ENCODE measurements at regions not wholly inside any gene's neighbourhood (a gene's known extent, or its start where the extent isn't known, plus 50 kb on each side); places are given as distances from the start of the nearest gene placed in this dataset.
"Not testable (repeated sequence)": the region's sequence is repeated elsewhere in the genome, so short reads cannot be mapped to it uniquely, and the experiment has no call there.

DNA sequence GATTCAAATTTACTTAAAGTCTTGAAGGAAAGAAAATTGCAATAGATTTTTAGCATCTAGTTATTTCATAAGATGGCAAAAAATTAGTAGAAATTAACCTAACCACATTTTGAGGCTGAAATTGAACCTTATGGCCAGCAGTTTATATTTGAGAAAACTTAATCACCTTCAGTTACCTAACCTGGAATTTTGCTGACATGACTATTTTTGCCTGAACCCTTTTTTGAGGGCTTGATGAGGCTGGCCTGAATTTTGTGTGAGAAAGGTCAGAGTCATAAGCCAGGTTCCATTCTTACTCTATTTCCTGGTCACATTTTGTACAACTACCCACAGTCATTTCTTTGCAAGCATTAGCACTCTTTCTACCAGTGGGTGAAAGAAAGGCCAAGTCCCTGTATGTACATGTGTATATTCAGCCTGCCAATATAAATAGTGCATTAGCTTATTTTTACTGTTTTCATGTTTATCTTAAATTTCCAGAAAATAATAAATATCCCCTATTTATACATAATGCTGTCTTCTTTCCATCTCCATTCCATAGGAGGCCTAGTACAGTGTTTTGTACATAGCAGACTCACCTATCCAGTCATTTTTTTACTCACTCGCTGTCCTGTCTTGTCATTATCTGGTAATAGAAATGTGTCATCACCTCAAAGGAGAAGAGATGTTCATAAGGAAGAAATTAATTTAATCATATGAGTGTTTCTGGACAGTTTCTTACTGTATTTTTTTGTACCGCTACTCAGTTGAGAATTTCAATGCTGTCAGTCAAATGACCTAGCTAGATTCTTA, 108.4 kb upstream of the SGCD start:
- peaks cover 9% of the 10 kb centered on the region for H3K9me3 ChIP-seq
- 72 to 90% (median 80%) methylated on average over 2 of the region's 2 CpGs for WGBS, 3 donors
- peak overlapping the region; percentile 58 for H3K27ac ChIP-seq
- intact Hi-C loops (cut with DNase I) = no loop called here
- no peaks in the 10 kb centered on the region for H3K27me3 ChIP-seq (ENCODE audit: insufficient read depth in 3 of 3, low read length in 2 of 3)
- peaks cover 13% of the 10 kb centered on the region for H3K4me1 ChIP-seq
- H3K36me3 ChIP-seq (ENCODE audit: insufficient read depth in 1 of 2, low read depth in 1 of 2) = no peaks in the 10 kb centered on the region
- no peak overlapping the region for H3K4me3 ChIP-seq
- TF ChIP-seq, protein P1, sequence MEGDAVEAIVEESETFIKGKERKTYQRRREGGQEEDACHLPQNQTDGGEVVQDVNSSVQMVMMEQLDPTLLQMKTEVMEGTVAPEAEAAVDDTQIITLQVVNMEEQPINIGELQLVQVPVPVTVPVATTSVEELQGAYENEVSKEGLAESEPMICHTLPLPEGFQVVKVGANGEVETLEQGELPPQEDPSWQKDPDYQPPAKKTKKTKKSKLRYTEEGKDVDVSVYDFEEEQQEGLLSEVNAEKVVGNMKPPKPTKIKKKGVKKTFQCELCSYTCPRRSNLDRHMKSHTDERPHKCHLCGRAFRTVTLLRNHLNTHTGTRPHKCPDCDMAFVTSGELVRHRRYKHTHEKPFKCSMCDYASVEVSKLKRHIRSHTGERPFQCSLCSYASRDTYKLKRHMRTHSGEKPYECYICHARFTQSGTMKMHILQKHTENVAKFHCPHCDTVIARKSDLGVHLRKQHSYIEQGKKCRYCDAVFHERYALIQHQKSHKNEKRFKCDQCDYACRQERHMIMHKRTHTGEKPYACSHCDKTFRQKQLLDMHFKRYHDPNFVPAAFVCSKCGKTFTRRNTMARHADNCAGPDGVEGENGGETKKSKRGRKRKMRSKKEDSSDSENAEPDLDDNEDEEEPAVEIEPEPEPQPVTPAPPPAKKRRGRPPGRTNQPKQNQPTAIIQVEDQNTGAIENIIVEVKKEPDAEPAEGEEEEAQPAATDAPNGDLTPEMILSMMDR (IDR thresholded peaks at IDR 0.05) = no peak
- peak in 3 of 4 donors; percentile 54 to 80 (median 70) for ATAC-seq
- no peak for DNase-seq

DNA sequence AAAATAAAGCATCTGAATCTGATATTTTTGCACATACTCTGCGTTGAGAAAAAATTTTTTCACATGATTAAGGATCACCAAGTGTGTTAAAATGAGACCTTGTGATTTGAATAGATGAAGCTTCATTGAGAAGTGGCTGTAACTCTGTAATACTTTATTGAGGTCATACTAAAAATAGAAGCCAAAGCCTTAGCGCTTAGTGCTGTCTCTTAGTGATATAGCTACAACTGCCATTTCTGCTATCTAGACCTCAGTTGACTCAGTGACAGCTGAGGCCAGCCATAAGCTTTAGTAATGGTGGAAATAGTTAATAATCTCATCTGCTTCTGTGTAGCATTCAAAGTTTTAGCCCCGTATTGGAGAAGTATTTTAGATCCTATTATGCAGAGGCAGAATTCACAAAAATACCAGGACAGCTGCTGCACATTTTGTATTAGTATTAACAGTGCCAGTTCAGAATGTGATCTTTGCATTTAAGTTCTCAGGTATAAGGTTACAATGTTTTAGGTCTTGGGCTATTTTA, 107.4 kb upstream of the SGCD start:
- ATAC-seq = peak; percentile 64 to 96 (median 92)
- DNase-seq = no peak
- H3K4me3 ChIP-seq = no peak overlapping the region
- intact Hi-C loops (cut with DNase I) = no loop called here
- TF ChIP-seq, protein P1 (IDR thresholded peaks at IDR 0.05) = no peak
- H3K27ac ChIP-seq = peak overlapping the region; percentile 58
- H3K9me3 ChIP-seq = peaks cover 6% of the 10 kb centered on the region
- no peaks in the 10 kb centered on the region for H3K27me3 ChIP-seq (ENCODE audit: insufficient read depth in 3 of 3, low read length in 2 of 3)
- peaks cover 13% of the 10 kb centered on the region for H3K4me1 ChIP-seq
- no peaks in the 10 kb centered on the region for H3K36me3 ChIP-seq (ENCODE audit: insufficient read depth in 1 of 2, low read depth in 1 of 2)
- 21 to 34% (median 27%) methylated on average over 3 of the region's 3 CpGs for WGBS, 3 donors

DNA sequence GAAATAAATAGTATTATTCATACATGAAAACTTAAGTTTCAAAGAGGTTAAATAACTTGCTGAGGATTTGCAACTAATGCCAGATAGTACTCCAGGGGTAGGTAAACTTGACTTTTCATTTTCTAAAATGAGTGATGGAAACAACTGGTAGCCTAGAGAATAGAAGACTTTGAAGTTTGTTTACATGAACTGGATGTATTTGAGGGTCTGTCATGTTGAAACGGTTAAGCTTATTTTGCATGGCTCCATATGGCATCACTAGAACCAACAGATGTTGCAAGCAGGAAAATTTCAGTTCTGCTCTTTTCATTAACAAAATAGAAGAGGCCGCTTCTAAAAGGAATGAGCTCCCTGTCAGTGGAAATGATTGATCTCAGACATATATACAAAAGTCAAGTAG, 105.1 kb upstream of the SGCD start:
- Histone ChIP-seq H3K27ac (no peak overlapping the region), H3K4me3 (no peak overlapping the region), H3K9me3 (no peaks in the 10 kb centered on the region), H3K4me1 (peaks cover 13% of the 10 kb centered on the region), H3K36me3 (ENCODE audit: insufficient read depth in 1 of 2, low read depth in 1 of 2) (no peaks in the 10 kb centered on the region), H3K27me3 (ENCODE audit: insufficient read depth in 3 of 3, low read length in 2 of 3) (no peaks in the 10 kb centered on the region)
- DNase-seq (no peak), ATAC-seq (no peak)
- intact Hi-C loops (cut with DNase I) = no loop called here
- 39 to 53% (median 43%) methylated on average over 2 of the region's 2 CpGs for WGBS, 3 donors
- TF ChIP-seq, protein P1 (IDR thresholded peaks at IDR 0.05) = no peak

DNA sequence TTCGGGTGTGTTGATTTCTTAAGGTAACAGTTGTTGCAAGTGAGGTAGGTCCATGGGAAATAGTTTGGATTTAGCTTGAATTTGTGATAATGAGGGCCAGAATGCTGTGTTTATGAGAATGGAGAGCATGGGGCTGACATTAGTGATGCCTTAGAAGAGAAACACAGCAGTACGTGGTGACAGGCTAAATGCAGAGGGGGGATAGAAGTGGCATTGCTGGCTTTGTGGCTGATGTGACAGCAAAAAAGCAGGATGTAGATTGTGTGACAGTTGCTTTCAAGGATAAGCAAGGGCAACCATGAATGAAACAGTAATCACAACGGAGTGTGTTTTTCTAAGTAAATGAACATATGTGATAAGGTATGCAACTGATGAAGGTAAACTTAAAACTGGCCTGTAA, 103.4 kb upstream of the SGCD start:
- no peaks in the 10 kb centered on the region for H3K27me3 ChIP-seq (ENCODE audit: insufficient read depth in 3 of 3, low read length in 2 of 3)
- no peak overlapping the region for H3K4me3 ChIP-seq
- no peak overlapping the region for H3K27ac ChIP-seq
- H3K36me3 ChIP-seq (ENCODE audit: insufficient read depth in 1 of 2, low read depth in 1 of 2) = no peaks in the 10 kb centered on the region
- peaks cover 13% of the 10 kb centered on the region for H3K4me1 ChIP-seq
- intact Hi-C loops (cut with DNase I) = no loop called here
- ATAC-seq (no peak), DNase-seq (no peak)
- H3K9me3 ChIP-seq = peaks cover 8% of the 10 kb centered on the region
- WGBS, 3 donors = 81 to 87% (median 81%) methylated on average over 3 of the region's 3 CpGs
- TF ChIP-seq, protein P1 (IDR thresholded peaks at IDR 0.05) = no peak

DNA sequence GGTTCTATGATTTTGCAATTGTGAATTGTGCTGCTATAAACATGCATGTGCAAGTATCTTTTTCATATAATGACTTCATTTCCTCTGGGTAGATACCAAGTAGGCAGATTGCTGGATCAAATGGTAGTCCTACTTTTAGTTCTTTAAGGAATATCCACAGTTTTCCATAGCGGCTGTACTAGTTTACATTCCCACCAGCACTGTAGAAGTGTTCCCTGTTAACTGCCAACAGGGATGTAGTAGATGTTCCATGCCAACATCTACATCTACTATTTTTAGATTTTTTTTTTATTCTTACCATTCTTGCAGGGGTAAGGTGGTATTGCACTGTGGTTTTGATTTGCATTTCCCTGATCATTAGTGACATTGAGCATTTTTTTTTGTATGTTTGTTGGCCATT, 100.5 kb upstream of the SGCD start:
- H3K36me3 ChIP-seq (ENCODE audit: insufficient read depth in 1 of 2, low read depth in 1 of 2); DNase-seq; H3K27me3 ChIP-seq (ENCODE audit: insufficient read depth in 3 of 3, low read length in 2 of 3); intact Hi-C loops (cut with DNase I); H3K4me1 ChIP-seq; H3K4me3 ChIP-seq; H3K9me3 ChIP-seq; H3K27ac ChIP-seq; ATAC-seq: not testable (repeated sequence)
- 58 to 81% (median 71%) methylated on average over 1 of the region's 1 CpG for WGBS, 3 donors
